ENCODE measurements at regions not wholly inside any gene's neighbourhood (a gene's known extent, or its start where the extent isn't known, plus 50 kb on each side); places are given as distances from the start of the nearest gene placed in this dataset.
"Not testable (repeated sequence)": the region's sequence is repeated elsewhere in the genome, so short reads cannot be mapped to it uniquely, and the experiment has no call there.

- no peak overlapping the region for H3K4me3 ChIP-seq (replicated peaks; ENCODE audit: low read depth, low read length)
- peak; percentile 32 for DNase-seq (ENCODE audit: low read depth)
- no peak for TF ChIP-seq CTCF (IDR thresholded peaks at IDR 0.05; ENCODE audit: low read length, missing control alignments)
Measured at GRCh38 chr12:90682398-90682797, 272.6 kb downstream of the CCER1 start.

DNA sequence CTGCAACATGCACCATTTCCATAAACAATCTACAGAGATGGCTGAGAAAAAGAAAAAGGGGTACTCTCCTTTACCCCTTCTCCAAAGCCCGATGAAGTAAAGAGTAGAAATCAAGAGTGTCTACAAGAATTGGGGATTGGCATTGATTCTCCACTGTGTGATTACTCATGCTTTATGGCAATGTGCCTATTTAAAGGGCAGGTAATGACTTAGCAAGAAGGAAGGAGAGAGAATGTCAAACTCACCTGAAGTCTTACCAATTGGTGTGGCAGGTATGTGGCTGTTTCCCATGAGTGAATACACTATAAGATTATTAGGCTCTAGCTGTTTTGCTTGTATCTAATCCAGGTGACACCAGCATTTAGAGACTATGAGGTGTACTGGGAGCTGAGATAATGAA, 275.3 kb downstream of the CCER1 start:
- no peak for TF ChIP-seq CTCF (IDR thresholded peaks at IDR 0.05; ENCODE audit: low read length, missing control alignments)
- no peak for DNase-seq (ENCODE audit: low read depth)
- no peak overlapping the region for H3K4me3 ChIP-seq (replicated peaks; ENCODE audit: low read depth, low read length)

DNA sequence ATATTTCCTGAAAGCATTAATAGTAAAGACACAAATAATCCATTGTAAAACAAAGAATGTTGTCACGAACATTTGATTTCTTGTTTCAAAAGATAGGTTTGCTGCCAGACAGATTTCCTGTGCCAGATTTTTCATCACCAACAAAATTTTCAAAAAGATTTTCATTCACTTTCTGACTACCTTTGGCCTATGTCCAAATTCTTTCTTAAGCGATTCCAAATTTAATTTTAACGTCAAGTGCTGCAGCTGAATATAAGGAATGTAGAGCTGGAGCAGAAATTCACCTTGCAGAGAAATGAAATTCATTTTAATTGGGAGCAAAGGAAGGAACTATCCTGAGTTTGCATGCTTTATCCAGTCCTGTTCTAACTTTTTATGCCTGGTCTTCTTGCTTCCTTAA, 277.4 kb downstream of the CCER1 start:
- no peak for DNase-seq (ENCODE audit: low read depth)

DNA sequence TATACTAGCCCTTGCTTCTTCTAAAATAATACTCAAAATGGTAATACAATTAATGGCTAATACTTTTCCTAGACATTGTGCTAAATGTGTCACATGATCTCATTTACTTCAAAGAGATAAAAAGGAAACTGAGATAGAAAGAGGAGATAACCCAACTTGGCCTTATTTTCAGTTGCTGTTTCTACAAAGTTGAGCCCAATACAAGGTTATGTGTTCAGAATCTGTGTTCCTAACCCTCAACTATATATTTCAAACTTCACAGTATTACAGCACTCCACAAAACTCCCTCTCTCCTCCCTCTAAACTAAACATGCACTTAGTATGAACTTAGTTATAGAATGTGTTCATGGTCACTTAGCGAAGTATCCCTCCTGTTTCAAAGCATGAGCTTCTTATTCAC, 277.9 kb downstream of the CCER1 start:
- no peak overlapping the region for H3K4me3 ChIP-seq (replicated peaks; ENCODE audit: low read depth, low read length)
- DNase-seq (ENCODE audit: low read depth), result no peak
- TF ChIP-seq CTCF (IDR thresholded peaks at IDR 0.05; ENCODE audit: low read length, missing control alignments), result no peak

More for the DNA sequence above, 277.4 kb downstream of the CCER1 start:
- no peak overlapping the region for H3K4me3 ChIP-seq (replicated peaks; ENCODE audit: low read depth, low read length)
- no peak for TF ChIP-seq CTCF (IDR thresholded peaks at IDR 0.05; ENCODE audit: low read length, missing control alignments)

- no peak for TF ChIP-seq CTCF (IDR thresholded peaks at IDR 0.05; ENCODE audit: low read length, missing control alignments)
- no peak overlapping the region for H3K4me3 ChIP-seq (replicated peaks; ENCODE audit: low read depth, low read length)
- DNase-seq (ENCODE audit: low read depth), result no peak
Measured at GRCh38 chr12:90675106-90675505, 279.9 kb downstream of the CCER1 start.

GRCh38 chr12:90672081-90672480, 282.9 kb downstream of the CCER1 start:
- peak; percentile 41 for DNase-seq (ENCODE audit: low read depth)
- no peak overlapping the region for H3K4me3 ChIP-seq (replicated peaks; ENCODE audit: low read depth, low read length)
- TF ChIP-seq CTCF (IDR thresholded peaks at IDR 0.05; ENCODE audit: low read length, missing control alignments), result no peak

DNA sequence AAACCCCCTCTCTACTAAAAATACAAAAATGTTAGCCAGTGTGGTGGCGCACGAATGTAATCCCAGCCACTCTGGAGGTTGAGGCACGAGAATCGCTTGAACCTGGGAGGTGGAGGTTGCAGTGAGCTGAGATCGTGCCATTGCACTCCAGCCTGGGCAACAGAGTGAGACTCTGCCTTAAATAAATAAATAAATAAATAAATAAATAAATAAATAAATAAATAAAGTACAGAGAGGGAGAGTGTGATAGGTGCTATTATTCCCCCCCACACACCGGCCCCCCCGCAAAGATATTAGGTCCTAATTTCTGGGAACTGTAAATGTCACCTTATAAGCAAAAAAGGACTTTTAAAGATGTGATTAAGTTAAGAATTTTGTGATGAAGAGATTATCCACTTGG, 291.0 kb downstream of the CCER1 start:
- H3K4me3 ChIP-seq (replicated peaks; ENCODE audit: low read depth, low read length); DNase-seq (ENCODE audit: low read depth): not testable (repeated sequence)

GRCh38 chr12:90659060-90659459, 295.9 kb downstream of the CCER1 start:
- DNase-seq (ENCODE audit: low read depth), result no peak
- TF ChIP-seq CTCF (IDR thresholded peaks at IDR 0.05; ENCODE audit: low read length, missing control alignments), result no peak
- H3K4me3 ChIP-seq (replicated peaks; ENCODE audit: low read depth, low read length), result no peak overlapping the region
